RWPE1 (cell line): ENCODE measurements at regions not wholly inside any gene's neighbourhood (a gene's known extent, or its start where the extent isn't known, plus 50 kb on each side); places are given as distances from the start of the nearest gene placed in this dataset.
A peak's percentile ranks its signal among the peaks of the same experiment; 100 is the strongest.

Experiments
- CTCF ChIA-PET: fragments of 350-600 bp; sonication (Branson Sonifier 250); formaldehyde crosslinking; extraction: SDS; loops from one replicate; lab custom pipeline; 2021; lab: Yijun Ruan, JAX
- POLR2A ChIA-PET: fragments of 400-600 bp; formaldehyde crosslinking; extraction: SDS; loops from one replicate; lab custom pipeline; 2020; ENCODE audit warnings: antibody characterized with exemption; ENCODE audit not compliant: low non-redundant PET; lab: Yijun Ruan, JAX
- DNase-seq: peaks from one replicate; pipeline ENCODE4 v3.0.0; 2012; ENCODE audit warnings: low spot score
- H3K27ac ChIP-seq: fragments of 450-650 bp; 2 replicates; pipeline ENCODE4 v1.5.1; 2017
- TF ChIP-seq, protein P1 (sequence below): fragments of 450-650 bp; conservative IDR thresholded peaks from 2 replicates; pipeline ENCODE4 v1.5.1; 2017; ENCODE audit warnings: low read depth, mild to moderate bottlenecking

DNA sequence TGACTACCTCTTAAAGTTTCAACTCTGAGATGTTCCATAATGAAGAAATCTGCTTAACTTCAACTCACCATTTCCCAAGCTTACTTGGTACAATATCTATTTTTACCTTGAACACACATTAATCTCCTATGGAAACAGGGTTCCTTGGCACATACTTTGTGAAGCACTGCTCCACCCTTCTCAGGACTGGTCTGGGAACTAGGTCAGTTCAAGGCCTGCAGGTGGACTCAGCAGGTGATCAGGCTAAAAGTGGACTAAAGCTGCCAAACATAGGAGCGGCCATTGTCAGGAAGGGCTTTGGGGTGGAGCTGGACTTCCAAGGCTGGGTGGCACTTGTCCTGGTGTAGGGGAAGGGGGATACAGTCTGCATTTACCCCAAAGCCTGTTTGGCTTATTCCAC, 202.3 kb downstream of the NUAK1 start:
- ChIA-PET CTCF (no interaction called here), POLR2A (no interaction called here)
- H3K27ac ChIP-seq, result no peak overlapping the region
- TF ChIP-seq, protein P1, sequence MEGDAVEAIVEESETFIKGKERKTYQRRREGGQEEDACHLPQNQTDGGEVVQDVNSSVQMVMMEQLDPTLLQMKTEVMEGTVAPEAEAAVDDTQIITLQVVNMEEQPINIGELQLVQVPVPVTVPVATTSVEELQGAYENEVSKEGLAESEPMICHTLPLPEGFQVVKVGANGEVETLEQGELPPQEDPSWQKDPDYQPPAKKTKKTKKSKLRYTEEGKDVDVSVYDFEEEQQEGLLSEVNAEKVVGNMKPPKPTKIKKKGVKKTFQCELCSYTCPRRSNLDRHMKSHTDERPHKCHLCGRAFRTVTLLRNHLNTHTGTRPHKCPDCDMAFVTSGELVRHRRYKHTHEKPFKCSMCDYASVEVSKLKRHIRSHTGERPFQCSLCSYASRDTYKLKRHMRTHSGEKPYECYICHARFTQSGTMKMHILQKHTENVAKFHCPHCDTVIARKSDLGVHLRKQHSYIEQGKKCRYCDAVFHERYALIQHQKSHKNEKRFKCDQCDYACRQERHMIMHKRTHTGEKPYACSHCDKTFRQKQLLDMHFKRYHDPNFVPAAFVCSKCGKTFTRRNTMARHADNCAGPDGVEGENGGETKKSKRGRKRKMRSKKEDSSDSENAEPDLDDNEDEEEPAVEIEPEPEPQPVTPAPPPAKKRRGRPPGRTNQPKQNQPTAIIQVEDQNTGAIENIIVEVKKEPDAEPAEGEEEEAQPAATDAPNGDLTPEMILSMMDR, result no peak
- DNase-seq, result no peak

DNA sequence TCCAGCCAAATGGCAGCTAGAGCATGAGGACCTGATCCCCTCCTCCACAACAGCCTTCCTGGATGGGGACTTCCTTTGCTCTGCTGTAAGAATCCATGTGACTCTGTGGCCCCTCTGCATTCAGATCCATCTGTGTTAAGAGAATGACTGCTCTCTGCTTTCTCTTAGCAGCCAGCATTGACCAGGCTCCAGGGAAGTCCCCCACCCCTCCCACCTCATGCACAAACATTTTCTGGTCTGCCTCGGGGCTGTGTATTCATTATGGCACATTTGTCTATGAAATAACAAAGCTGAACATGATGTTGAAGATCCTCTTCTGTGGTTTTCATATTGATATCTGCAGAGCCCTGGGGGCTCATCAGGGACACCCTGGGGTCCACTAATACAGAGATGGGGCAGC, 201.7 kb downstream of the NUAK1 start:
- CTCF ChIA-PET, result no interaction called here
- POLR2A ChIA-PET, result no interaction called here
- H3K27ac ChIP-seq, result no peak overlapping the region
- no peak for DNase-seq
- TF ChIP-seq, protein P1, result no peak

DNA sequence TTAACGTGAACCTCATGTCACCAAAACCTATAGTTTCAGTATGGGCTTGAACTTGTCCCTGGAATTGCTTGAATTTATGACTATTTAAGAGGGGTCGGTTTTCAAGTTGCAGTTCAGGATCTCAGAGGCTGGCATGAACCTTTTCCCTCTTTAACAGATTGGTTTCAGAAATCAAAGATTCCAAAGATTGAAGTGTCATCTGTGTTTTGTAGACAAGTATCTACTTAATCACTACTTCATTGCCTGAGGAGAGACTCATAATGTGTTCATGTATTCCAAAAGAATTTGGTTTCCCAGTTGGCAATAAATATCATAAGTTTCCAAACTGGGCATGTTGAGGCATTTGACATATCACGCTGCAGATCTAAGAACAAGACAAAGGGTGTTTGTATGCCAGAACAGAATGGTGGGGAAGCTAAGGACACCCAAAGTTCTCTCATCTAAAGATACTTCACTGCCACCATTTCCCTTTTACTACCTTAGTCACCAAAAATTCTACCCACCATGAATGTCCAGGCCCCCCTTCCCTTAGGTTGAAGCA, 199.5 kb downstream of the NUAK1 start:
- TF ChIP-seq, protein P1, result no peak
- H3K27ac ChIP-seq, result no peak overlapping the region
- POLR2A ChIA-PET, result no interaction called here
- DNase-seq, result peak; percentile 11
- CTCF ChIA-PET, result no interaction called here

DNA sequence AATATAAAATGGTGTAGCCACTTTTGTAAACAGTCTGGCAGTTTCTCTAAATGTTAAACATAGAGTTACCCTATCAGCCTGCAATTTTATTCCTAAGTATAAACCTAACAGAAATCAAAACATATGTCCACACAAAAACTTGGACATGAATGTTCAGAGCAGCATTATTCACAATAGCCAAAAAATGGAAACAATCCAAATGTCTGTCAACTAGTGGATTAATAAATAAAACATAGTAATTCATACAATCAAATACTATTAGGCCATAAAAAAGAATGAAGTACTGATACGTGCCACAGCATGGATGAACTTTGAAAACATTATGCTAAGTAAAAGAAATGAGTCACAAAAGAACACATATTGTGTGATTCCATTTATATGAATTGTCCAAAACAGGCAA, 196.5 kb downstream of the NUAK1 start:
- TF ChIP-seq, protein P1, result no peak
- no peak for DNase-seq
- ChIA-PET POLR2A (no interaction called here), CTCF (no interaction called here)
- no peak overlapping the region for H3K27ac ChIP-seq

DNA sequence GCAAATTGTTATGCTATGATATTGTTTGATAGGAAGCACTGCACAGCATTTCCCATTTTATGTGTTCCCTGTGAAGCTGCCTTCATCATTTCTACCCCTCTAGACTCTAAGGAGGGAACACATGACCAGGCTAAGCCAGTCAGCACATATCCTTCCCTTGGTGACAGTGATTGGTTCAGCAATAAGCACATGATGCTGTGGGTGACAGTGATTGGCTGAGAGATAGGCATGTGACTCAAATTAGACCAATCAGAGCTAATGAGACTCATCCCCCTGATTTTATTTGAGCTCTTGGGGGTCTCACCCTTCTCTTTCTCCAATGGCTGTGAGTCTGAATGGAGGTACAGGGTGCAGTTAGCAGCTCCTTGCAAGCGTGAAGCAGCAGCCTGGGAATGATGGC, 195.2 kb downstream of the NUAK1 start:
- CTCF ChIA-PET, result no interaction called here
- TF ChIP-seq, protein P1, result no peak

DNA sequence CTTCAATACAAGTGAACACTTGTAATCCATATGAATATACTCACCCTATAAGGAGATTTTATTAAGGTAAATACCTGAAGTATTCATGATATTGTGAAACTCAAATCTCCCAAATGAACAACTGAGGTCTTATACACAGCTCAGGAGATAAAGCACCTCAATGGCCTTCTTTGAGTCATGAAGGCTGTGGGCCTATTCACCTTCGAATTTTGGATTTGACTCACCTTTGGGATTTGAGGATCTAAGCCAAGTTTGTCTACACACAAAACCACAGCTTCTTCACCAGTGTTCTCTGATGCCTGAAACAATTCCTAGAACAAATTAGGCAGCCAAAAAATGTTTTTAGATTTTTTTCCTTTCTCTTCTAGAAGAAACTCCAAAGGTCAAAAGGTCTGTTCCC, 194.1 kb downstream of the NUAK1 start:
- TF ChIP-seq, protein P1, result no peak
- ChIA-PET POLR2A (no interaction called here), CTCF (interaction anchor here (0.5 to 0.7 kb wide), 2 partner anchors 206 to 1836 kb away, joined by 3 read pairs; no protein-coding TSS in a partner anchor)
- no peak for DNase-seq
- H3K27ac ChIP-seq, result no peak overlapping the region

More for the DNA sequence above, 195.2 kb downstream of the NUAK1 start:
- no peak overlapping the region for H3K27ac ChIP-seq
- DNase-seq, result no peak
- POLR2A ChIA-PET, result no interaction called here
